ENCODE measurements at regions not wholly inside any gene's neighbourhood (a gene's known extent, or its start where the extent isn't known, plus 50 kb on each side); places are given as distances from the start of the nearest gene placed in this dataset.
"Not testable (repeated sequence)": the region's sequence is repeated elsewhere in the genome, so short reads cannot be mapped to it uniquely, and the experiment has no call there.

DNA sequence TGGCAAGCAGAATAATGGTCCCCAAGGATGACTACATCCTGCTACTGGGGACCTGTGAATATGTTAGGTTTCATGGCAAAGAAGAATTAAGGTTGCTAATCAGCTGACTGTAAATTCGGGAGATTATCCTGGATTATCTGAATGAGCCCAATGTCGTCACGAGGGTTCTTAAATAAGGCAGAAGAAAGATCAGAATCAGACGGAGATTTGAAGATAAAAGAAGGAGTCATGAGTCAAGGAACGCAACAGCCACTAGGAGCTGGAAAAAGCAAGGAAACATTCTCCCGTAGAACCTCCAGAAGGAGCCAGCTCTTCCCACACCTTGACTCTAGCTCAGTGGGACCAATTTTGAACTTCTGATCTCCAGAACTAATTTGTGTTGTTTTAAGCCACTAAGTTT, 82.9 kb upstream of the APBB1IP start:
- DNase-seq (ENCODE audit: low spot score): no peak

DNA sequence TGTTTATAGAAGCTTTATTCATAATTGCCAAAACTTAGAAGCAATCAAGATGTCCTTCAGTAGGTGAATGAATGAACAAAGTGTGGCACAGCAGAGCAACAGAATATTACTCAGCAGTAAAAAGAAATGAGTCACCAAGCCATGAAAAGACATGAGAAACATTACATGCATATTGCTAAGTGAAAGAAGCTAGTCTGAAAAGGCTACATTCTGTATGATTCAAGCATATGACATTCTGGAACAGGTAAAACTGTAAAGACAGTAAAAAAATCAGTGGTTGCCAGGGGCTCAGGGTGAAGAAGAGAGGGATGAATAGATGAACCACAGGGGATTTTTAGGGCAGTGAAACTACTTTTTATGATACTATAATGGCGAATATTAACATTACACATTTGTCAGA, 80.9 kb upstream of the APBB1IP start:
- DNase-seq (ENCODE audit: low spot score): no peak

DNA sequence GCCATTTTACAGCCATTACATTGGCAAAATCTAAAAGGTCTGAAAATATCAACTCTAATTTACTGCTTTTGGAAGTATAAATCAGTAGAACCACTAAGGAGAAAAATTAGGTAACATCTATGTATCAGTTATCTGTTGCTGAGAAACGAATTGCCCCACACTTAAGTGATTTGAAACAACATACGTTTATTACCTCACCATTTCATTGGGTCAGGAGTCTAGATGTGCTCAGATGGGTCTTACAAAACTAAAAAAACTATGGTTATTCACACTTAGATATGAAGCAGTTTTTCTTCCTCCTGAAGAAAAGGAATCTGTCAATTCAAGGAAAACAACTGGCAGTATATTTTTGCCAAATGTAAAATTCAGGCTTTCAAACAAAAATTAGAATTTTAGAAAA, 80.1 kb upstream of the APBB1IP start:
- DNase-seq (ENCODE audit: low spot score): no peak

DNA sequence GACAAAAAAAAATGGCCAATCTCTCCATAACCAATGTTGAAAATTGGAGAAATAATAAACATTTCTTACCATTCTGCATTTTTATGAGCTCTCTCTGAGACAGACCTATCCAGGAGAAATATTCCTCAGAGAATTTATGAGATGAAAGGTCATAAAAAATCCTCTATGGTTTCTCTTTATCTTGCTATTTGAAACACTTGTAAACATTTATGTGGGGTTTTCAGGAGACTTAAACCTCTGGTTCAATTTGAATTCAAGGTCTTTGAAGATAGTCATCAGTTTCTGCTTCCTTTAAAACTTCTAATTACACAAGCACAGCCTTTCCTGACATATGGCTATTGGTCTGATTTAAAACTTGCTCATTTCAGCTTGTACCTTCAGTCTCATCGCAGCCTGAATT, 78.5 kb upstream of the APBB1IP start:
- no peak for DNase-seq (ENCODE audit: low spot score)

DNA sequence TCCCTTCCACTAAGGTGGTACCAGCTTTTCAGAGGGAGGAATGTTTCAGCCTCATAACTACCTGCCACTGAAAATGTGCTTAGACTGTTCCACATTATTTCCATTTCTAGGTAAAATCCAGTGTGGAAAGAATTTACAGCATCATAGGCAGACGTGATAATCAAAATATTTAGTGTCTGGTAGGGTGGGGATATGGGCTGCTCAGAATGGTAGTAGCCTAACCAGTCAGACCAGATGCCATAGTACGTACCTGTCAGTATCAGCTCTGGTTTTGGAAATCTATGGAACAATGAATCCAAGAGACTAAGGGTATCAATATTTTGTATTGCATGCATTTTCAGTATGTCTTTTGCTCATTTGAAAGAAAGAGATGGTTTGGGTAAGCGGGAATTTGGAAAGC, 76.8 kb upstream of the APBB1IP start:
- no peak for DNase-seq (ENCODE audit: low spot score)

DNA sequence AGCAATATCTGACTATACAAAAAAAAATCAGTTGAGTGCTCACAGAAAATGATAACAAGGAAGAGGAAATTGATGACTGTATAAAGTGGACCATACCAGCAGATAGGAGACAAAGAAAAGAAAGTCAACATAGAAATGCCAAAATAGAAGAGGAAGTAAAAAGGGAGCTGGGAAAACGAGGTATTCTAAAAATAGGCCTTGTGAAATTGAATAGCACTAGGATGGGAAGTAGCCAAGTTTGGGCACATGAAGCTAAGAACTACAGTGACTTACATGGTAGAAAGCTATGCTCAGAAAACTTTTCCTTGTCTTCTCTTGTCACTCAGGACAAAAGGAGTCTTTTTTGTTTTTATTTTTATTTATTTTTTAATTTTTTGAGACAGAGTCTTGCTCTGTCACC, 76.2 kb upstream of the APBB1IP start:
- DNase-seq (ENCODE audit: low spot score): no peak

DNA sequence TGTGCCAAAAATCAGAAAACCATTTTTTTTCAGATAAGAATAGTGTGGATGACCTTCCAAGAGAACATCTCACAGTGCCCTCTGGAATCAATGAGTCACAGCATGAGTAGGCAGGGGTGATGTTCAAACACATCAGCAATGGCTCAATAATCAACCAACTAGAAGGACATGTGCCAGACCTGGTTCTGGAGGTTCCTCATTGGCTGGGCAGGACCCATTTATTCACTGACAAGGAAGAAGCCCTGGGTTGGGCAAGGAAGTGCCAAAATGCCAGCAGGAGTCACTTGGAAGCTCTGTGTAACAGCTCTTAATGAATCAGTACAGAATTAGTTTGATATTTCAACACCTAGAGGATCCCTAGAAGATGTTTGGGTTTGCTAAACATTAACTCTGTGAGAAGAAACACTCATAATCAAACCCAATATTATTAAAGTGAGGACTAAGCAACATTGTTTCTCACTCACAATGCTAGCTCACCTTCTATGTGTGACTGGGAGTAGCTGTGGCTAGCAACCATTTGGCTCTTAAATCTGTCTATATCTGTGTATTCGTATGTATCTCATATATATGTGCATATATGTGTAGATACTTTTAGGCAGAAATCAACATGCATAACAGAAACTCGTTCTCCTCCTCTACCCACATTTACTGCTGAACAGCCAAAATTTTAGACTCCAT, 72.3 kb upstream of the APBB1IP start:
- DNase-seq (ENCODE audit: low spot score): no peak

DNA sequence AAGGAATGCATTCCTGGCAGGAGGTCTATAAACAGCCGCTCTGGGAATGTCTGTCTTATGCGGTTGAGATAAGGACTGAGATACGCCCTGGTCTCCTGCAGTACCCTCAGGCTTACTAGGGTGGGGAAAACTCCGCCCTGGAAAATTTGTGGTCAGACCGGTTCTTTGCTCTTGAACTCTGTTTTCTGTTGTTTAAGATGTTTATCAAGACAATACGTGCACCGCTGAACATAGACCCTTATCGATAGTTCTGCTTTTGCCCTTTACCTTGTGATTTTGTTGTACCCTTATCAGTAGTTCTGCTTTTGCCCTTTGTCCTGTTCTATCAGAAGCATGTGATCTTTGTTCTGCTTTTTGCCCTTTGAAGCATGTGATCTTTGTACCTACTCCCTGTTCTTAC, 71.1 kb upstream of the APBB1IP start:
- not testable (repeated sequence) for DNase-seq (ENCODE audit: low spot score)

DNA sequence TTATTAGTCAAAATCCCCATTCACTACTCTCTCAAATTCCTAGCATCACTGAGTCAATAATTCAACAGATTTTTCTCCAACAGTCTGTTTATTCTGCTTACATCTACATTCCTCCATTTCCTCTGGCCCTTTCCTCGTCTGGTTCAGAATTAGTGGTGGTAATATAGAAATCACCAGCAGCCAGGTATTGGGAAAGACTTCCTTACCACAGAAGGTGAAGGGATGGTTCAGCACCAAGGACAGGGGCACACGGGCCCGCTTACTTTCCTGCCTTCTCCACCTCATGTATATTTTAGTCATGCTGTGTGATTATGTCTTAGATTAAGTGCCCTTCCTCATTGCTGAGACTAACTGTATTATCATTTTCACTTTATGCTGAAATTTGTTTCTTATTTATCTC, 70.4 kb upstream of the APBB1IP start:
- peak; percentile 64 for DNase-seq (ENCODE audit: low spot score)

DNA sequence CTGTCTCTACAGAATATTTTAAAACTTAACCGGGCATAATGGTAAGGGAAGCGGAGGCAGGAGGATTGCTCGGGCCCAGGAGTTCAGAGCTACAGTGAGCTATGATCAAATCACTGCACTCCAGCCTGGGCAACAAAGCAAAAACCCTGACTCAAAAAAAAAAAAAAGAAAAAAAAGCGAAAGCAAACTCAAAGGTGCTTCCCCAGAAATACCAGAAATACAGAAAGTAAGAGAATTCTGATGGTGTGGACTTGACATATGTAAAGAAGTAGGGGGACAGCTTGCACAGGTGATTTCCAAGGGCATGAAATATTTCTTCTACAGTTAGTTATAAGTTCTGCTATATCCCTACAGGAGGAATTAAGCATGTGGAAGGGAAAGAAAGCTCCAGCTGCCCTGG, 69.7 kb upstream of the APBB1IP start:
- no peak for DNase-seq (ENCODE audit: low spot score)

DNA sequence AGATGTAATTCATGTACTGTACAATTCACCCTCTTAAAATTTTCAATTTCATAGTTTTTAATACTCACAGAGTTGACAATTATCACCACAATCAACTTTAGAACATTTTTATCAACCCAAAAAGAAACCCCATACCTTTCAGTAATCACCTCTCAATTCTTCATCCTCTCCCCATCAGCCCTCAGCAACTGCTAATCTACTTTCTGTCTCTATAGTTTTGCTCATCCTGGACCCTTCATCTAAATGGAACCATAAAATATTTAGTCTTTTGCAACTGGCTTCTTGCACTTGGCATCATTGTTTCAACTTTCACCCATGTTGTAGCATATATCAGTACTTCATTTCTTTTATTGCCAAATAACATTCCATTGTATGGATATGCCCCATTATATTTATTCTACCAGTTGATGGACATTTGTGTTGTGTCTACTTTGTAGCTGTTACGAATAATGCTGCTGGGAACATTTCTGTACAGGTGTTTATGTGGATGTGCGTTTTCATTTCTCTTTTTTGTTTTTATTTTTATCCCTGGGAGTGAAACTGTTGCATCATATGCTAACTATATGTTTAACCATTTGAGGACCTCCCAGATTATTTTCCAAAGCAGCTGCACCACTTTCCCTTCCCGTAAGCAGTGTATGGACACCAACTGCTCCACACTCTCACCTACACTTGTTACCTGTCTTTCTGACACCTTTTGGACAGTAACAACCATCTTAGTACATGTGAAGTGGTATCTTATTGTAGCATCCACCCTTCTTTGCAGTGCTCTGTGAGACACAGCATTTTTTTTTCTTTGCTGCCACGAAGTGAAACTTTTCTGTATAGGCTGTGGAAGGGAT, 65.4 kb upstream of the APBB1IP start:
- DNase-seq (ENCODE audit: low spot score): peak; percentile 20

DNA sequence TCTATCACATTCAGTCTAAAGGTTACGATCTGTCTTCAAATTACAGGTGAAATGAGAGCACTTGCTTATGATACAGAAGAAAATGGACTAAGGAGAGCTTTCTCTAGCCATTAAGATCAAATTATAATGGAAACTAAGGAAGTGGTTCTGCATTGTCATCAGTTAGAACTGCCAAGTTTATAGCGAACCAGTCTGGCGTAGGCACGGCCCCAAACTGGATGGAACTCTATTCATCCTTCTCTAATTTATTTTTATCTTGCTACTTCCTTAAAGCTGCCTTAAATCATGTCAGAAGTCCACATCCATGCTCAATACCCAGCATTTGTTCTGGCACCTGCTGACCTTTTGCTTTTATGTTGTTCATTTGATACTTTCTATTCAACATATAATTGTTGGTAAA, 63.7 kb upstream of the APBB1IP start:
- DNase-seq (ENCODE audit: low spot score): no peak

DNA sequence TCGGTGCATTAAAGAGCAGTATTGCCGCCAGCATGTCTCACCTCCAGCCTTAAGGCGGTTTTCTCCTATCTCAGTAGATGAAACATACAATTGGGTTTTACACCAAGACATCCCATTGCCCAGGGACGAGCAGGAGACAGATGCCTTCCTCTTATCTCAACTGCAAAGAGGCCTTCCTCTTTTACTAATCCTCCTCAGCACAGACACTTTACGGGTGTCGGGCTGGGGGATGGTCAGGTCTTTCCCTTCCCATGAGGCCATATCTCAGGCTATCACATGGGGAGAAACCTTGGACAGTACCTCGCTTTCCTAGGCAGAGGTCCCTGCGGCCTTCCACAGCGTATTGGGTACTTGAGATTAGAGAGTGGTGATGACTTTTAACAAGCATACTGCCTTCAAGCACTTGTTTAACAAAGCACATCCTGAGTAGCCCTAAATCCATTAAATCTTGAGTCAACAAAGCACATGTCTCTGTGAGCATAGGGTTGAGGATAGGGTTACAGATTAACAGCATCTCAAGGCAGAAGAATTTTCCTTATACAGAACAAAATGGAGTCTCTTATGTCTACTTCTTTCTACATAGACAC, 60.8 kb upstream of the APBB1IP start:
- DNase-seq (ENCODE audit: low spot score): not testable (repeated sequence)

DNA sequence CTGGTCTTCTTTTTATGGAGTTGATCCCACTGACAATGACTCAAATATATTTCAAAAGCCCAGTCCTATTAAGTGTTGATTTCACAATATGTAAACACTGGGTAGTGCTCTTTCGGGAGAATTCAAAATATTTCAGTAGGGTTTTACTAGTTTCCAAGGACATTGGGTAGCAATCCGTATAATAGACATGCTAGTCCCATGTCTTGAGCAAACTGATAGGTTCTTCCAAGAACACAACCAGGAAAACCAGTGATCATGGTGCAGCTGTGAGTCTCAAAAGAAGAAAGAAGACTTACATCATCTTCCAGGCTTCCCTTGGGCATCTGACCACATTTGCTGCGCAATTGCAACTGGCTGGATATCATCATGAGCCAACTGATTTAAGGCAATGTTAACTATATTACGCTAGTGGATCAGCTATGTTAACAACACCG, 59.3 kb upstream of the APBB1IP start:
- no peak for DNase-seq (ENCODE audit: low spot score)

DNA sequence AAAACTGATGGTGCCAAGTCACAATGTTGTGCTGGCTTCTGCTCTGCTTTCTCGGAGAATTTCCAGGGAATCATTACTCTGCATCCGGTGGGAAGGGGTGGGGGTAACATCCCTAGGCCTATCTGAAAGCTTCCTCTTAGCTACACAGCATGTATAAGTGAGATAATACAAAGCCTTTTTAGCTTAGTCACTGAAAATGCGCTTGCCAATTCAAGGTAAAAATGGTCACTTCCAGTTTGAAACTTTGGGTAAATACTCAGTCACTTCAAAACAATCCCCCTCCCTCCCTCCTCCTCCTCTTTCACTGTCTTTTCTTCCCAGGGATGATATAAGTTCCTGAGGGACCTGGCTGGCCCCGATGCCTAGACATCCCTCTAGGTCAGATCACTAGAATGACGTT, 57.3 kb upstream of the APBB1IP start:
- no peak for DNase-seq (ENCODE audit: low spot score)

DNA sequence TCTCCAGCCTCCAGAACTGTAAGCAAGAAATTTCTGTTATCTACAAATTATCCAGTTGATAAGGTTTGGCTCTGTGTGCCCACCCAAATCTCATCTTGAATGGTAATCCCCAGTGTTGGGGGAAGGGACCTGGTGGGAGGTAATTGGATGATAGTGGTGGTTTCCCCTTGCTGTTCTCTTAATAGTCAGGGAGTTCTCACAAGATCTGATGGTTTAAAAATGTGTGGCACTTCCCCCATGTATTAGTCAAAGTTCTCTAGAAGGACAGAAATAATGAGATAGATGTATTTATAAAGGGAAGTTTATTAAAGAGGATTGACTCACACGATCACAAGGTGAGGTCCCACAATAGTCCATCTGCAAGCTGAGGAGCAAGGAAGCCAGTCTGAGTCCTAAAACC, 56.2 kb upstream of the APBB1IP start:
- DNase-seq (ENCODE audit: low spot score): no peak

DNA sequence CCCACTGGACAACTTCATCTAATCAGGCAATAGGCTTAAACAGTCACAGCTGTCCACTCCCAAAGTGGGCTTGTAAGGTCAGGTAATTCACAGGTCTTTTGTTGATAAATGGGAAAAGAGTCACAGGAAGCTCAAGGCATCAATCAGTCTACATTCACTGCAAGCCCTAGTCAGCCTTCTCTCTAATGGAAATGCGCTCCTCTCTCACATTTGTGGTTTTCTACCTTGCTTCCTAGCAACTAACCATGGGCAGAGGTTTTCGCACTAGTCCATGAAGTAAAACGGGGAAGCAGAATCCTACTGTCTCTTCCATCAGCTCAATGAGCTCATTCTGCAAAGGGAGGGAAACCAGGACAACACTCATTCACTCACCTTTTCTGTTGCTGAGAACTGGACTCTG, 53.5 kb upstream of the APBB1IP start:
- DNase-seq (ENCODE audit: low spot score): no peak

DNA sequence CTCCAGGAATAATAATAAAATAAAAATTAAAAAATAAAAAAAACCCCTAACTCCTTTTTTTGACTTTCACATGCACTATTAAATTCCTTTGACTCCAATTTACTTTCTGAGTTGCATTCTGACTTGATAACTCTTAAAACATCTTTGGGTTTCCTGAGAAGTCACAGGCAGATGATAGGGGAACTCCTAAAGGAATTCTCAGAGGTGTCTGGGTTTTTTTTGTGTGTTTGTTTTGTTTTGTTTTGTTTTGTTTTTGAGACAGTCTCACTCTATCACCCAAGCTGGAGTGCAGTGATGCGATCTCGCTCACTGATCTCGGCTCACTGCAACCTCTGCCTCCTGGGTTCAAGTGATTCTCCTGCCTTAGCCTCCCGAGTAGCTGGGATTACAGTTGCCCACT, 52.7 kb upstream of the APBB1IP start:
- DNase-seq (ENCODE audit: low spot score): no peak

DNA sequence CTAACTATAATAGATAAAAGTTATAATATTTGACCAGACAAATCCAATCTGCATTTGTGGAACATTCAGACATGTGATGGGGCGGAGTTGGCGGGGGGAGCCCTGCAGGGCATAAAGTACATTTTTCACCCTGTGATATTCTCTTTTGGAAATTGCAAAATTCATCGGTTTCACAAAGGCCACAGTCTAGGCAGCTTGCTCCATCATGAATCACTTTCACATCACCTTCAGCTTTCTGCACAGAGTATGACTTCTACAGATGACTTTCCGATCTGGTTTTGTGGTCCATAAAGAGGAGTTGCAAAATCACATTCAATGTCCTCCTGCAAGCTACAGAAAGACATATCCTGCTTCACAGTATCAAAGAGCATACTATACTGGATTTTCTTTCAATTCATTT, 51.4 kb upstream of the APBB1IP start:
- no peak for DNase-seq (ENCODE audit: low spot score)

Data from germinal center (tissue), 1 donor.